Lower leg skin (tissue), 3 donors: ENCODE measurements at regions not wholly inside any gene's neighbourhood (a gene's known extent, or its start where the extent isn't known, plus 50 kb on each side); places are given as distances from the start of the nearest gene placed in this dataset.
"Not testable (repeated sequence)": the region's sequence is repeated elsewhere in the genome, so short reads cannot be mapped to it uniquely, and the experiment has no call there.

Experiments
- POLR2A ChIP-seq, 2 donors: fragments of 450-650 bp; IDR thresholded peaks; one replicate each; pipeline ENCODE4 v1.6.1; 2016 to 2017; ENCODE audit warnings: antibody characterized with exemption in 2 of 2, mild to moderate bottlenecking in 1 of 2, moderate library complexity in 1 of 2
- TF ChIP-seq, protein P1 (sequence below), 3 donors: fragments of 450-650 bp; IDR thresholded peaks; one replicate each; pipeline ENCODE4 v1.5.1; 2016; ENCODE audit warnings: antibody characterized with exemption in 3 of 3, mild to moderate bottlenecking in 3 of 3, moderate library complexity in 2 of 3

DNA sequence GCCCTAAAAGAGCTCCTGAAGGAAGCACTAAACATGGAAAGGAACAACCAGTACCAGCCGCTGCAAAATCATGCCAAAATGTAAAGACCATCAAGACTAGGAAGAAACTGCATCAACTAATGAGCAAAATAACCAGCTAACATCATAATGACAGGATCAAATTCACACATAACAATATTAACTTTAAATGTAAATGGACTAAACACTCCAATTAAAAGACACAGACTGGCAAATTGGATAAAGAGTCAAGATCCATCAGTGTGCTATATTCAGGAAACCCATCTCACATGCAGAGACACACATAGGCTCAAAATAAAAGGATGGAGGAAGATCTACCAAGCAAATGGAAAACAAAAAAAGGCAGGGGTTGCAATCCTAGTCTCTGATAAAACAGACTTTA lies 364.4 kb downstream of the CD83 start:
- not testable (repeated sequence) for TF ChIP-seq POLR2A (IDR thresholded peaks at IDR 0.05)
- TF ChIP-seq, protein P1, sequence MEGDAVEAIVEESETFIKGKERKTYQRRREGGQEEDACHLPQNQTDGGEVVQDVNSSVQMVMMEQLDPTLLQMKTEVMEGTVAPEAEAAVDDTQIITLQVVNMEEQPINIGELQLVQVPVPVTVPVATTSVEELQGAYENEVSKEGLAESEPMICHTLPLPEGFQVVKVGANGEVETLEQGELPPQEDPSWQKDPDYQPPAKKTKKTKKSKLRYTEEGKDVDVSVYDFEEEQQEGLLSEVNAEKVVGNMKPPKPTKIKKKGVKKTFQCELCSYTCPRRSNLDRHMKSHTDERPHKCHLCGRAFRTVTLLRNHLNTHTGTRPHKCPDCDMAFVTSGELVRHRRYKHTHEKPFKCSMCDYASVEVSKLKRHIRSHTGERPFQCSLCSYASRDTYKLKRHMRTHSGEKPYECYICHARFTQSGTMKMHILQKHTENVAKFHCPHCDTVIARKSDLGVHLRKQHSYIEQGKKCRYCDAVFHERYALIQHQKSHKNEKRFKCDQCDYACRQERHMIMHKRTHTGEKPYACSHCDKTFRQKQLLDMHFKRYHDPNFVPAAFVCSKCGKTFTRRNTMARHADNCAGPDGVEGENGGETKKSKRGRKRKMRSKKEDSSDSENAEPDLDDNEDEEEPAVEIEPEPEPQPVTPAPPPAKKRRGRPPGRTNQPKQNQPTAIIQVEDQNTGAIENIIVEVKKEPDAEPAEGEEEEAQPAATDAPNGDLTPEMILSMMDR (IDR thresholded peaks at IDR 0.05), result not testable (repeated sequence)
